GM21619 (cell line): ENCODE measurements at regions not wholly inside any gene's neighbourhood (a gene's known extent, or its start where the extent isn't known, plus 50 kb on each side); places are given as distances from the start of the nearest gene placed in this dataset.

ENCODE experiments used
- ATAC-seq: cut with Tn5 transposase; IDR thresholded peaks from one replicate; pipeline ENCODE4 v1.9.1; 2021; ENCODE audit not compliant: unreplicated experiment

- no peak for ATAC-seq
These were observed 152.8 kb downstream of the FSIP2 start for GRCh38 chr2:185891403-185891802.

- ATAC-seq = no peak
These were observed 153.3 kb downstream of the FSIP2 start for GRCh38 chr2:185891804-185892411.

GRCh38 chr2:185892484-185892883, 153.9 kb downstream of the FSIP2 start:
- no peak for ATAC-seq

GRCh38 chr2:185894223-185894622, 155.6 kb downstream of the FSIP2 start:
- no peak for ATAC-seq

- ATAC-seq = no peak
These were observed 157.5 kb downstream of the FSIP2 start for GRCh38 chr2:185895828-185896693.

GRCh38 chr2:185899366-185899765, 160.8 kb downstream of the FSIP2 start:
- ATAC-seq = no peak

- ATAC-seq = no peak
These were observed 180.6 kb downstream of the FSIP2 start for GRCh38 chr2:185919155-185919554.

GRCh38 chr2:185921048-185921756, 182.6 kb downstream of the FSIP2 start:
- no peak for ATAC-seq

- ATAC-seq = no peak
These were observed 195.6 kb downstream of the FSIP2 start for GRCh38 chr2:185934232-185934631.

GRCh38 chr2:185939858-185940257, 201.3 kb downstream of the FSIP2 start:
- no peak for ATAC-seq

- ATAC-seq = no peak
These were observed 204.3 kb downstream of the FSIP2 start for GRCh38 chr2:185942855-185943254.

- ATAC-seq = no peak
These were observed 209.1 kb downstream of the FSIP2 start for GRCh38 chr2:185947722-185948121.

- ATAC-seq = no peak
These were observed 213.5 kb downstream of the FSIP2 start for GRCh38 chr2:185952100-185952499.

- ATAC-seq = no peak
These were observed 215.8 kb downstream of the FSIP2 start for GRCh38 chr2:185954389-185954788.

GRCh38 chr2:185955050-185955449, 216.4 kb downstream of the FSIP2 start:
- no peak for ATAC-seq

GRCh38 chr2:185967335-185967734, 228.7 kb downstream of the FSIP2 start:
- no peak for ATAC-seq

- no peak for ATAC-seq
These were observed 231.7 kb downstream of the FSIP2 start for GRCh38 chr2:185970148-185970852.

GRCh38 chr2:185978634-185979407, 240.2 kb downstream of the FSIP2 start:
- ATAC-seq = no peak

- ATAC-seq = no peak
These were observed 241.0 kb downstream of the FSIP2 start for GRCh38 chr2:185979546-185980071.

- no peak for ATAC-seq
These were observed 242.3 kb downstream of the FSIP2 start for GRCh38 chr2:185980944-185981343.
